Inferior parietal cortex (tissue), 1 donor: ENCODE measurements at regions not wholly inside any gene's neighbourhood (a gene's known extent, or its start where the extent isn't known, plus 50 kb on each side); places are given as distances from the start of the nearest gene placed in this dataset.

Experiments used
- DNase-seq: peaks from one replicate; pipeline ENCODE4 v3.0.0-alpha.2; 2016; ENCODE audit errors: extremely low spot score

DNA sequence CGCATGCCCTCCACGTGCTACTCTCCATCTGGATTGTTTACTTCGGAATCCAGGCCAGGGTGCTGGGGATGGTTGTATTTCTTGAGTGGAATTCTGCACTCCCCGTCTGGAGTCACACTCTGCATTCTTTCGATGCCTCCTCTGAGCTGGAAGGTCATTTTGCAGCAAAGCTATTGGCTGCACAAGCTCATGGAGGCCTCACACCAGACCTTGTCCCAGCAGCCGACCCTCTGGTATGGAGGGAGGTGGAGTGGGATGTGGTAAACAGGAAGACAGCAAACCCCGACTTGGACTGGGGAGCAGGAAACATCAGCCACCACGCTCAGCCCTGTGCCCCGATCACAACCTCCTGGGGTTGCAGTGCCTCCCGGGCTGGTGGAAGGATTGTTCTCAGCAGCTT is 225.3 kb upstream of the LNX1 start:
- no peak for DNase-seq

DNA sequence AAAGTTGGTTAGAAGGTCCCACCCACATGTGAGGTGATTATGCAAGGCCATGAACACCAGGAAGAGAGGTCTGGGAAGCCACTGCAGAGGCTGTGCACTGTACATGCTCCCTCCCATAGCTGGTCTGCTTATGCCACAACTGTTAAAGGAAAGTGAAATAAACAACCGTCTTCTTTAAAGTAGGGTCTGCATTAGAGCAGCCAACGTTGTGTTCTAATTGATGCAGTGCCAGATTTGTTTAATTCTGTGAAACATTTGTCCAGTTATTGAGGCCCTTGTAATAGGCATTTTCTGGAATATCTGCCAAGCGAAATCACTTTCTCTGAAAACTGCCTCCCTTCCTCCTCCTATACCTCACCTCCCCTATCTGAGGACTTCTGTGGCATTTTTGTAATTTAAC is 224.0 kb upstream of the LNX1 start:
- no peak for DNase-seq

DNA sequence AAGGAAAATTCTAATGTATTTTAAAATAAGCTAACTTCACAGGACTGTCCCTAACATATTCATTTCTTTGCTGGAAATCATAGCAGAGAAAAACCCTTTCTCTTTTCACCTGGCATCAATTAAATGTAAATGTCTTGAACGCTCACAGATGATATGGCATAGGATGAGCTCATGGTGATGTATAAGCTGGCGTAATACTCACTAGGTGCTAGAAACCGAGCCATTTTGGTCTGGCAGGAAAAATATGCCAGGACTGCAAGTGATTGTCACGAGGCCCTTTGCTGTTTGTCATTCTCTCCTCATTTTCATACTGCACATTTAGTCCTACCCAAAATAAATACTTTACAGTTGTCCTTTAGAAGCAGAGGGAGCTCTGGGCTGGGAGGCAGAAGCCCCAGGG is 222.7 kb upstream of the LNX1 start:
- DNase-seq: no peak

DNA sequence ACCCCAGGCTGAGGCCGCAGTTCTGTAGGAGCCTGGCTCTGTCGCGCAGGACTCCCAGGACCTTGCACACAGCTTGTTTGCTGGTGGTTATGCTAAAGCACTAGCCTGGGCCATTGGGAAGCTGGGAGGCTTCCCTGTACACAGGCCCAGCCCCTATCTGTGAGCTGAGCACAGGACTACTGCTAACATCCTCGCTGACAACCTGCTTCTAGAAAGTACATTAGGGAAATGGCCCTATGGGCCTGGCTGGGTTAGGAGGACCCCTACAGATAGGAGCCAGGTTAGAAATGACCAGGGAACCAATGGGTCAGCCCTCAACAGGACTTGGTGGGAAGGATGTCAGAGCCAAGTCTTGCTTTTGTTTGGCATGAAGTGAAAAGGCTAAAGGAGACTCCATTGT is 219.4 kb upstream of the LNX1 start:
- no peak for DNase-seq

DNA sequence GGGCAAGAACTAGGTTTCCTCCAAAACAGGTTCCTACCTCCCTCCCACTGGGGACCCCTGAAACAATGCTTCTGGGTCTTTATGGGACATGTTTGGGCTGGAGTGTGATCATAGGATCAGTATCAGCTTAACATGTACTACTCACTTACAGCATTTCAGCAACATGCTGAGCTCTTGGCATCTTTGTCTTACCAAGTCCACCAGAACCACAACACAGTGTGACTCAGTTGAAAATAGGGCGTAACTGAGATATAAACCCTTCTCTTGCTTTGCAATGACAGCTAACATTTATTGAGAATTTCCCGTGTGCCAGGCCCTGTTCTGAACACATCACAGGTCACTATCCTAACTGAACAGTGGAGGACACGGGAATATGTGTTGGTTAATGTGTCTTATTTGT is 218.5 kb upstream of the LNX1 start:
- DNase-seq: no peak

DNA sequence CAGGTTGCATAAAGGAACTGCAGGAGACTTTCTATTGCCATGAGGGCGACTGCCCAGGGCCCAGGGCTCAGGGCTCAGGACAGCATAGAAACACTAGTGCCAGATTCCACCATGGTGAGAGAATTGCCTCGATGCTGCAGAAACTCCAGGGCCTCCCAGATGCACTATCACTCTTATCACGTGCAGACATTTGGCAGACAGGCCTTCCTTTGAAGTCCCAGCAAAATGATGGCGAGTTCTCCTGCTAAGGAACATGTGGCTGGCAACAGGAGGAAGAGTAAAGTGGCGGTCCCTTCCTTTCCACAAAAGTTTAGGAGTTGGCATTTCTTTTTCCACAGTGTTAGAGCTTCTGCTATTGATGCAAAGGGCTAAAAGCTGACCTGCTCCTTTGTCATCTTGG is 214.0 kb upstream of the LNX1 start:
- no peak for DNase-seq

DNA sequence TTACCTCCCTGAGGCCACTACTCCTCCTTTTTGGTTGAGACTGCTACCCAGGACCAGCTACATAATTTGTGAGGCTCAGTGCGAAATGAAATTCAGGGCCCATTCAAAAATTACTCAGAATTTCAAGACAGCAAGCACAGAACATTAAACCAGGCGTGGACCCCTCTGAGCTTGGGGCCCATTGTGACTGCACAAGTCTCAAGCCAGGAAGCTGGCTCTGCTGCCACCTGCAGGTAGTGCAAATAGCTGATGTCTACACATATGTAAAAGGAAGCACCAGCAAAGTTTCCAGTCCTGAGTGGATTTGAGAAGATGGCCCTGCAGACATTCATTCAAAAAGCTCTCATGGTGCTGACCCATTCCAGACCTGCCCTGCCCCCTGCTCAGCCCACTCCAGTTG is 213.4 kb upstream of the LNX1 start:
- DNase-seq: peak; percentile 13

DNA sequence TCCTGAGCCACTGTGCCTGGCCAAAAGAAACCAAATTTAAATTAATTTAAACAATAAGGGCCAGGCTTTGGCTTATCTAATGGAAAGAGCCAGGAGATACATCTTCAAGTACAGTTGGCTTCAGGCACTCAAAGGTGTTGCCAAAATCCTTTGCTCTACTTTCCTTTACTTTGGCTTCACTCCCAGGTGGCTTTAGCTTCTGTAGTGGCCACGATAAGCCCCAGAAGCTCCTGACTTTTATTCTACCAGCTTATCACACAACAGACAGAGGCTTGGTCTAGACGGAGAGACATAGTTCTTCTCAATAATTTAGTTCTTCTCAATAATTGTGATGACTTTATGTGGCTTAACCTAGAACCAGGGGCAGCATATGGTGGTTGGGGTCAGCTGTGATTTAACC is 211.2 kb upstream of the LNX1 start:
- DNase-seq: no peak

DNA sequence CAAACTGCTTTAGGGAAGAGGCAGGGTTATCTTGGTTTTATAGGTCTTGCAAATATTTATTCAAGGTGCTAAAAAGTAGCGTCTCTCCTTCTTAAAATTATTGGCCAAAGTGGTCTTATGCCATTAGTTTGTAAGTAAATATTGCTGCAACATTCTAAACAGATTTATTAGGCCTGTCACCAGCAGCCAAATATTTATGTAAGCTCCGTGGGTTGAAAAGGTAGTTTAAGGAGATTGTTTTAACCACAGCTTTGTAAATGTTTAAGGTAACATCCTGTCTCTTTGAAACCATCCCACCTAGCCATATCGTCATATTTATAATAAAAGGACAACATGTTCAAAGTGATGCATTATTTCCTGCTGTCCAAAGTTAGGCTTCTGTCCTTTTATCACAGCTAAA is 210.1 kb upstream of the LNX1 start:
- no peak for DNase-seq

DNA sequence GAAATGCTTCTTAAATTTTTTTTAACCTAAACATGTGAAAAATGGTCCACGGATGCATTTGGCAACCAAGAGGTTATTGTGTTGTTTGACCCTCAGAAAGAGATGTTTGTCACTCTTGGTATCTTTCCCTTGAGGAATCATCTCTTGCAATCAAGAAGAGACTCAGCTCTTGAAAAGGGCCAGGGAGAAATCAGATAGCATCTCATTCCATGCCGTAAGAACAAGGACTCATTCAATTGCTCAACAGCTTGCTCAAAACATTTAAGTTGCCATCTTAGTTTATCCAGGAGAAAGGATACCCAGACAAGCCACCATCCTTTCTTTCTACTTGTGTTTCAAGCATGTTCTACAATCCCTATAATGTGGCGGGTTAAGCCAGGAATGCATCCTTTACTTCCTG is 209.5 kb upstream of the LNX1 start:
- DNase-seq: no peak

DNA sequence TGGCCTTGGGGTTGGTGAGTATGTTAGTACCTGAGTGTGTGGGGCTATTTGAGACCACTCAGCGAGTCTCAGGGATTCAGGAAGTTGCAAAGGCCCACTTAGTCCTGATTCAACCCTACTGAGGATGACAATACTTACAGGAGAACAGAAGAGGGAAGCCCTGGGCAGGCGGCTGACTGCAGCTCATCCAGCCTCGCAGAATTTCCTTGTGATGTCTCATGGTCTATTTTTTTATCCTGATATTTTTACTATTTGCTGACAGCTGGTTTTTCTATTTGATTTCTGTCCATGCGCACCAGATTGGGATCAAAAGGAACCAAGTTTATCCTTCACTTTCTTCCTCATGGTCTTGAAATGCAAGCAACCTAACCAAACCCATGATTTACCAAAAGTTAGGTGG is 201.8 kb upstream of the LNX1 start:
- DNase-seq: no peak

DNA sequence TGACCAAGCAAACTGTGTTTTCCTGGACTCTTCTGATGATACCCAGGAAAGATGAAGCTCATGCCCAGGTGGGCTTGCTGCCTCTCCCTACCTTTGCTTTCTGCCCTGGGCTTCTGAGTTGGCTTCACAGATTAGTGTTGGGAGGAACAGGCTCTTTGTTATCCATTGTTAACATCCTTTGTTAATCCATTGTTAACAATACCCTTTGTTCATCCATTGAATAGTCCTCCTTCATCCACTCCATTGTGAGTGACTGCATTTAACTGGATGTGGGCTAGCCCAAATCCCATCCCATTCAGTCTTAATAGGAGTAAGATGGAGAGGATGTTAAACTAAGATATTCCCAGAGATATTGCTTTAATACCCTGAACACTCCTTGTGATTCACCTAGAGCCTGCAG is 199.0 kb upstream of the LNX1 start:
- peak; percentile 58 for DNase-seq

DNA sequence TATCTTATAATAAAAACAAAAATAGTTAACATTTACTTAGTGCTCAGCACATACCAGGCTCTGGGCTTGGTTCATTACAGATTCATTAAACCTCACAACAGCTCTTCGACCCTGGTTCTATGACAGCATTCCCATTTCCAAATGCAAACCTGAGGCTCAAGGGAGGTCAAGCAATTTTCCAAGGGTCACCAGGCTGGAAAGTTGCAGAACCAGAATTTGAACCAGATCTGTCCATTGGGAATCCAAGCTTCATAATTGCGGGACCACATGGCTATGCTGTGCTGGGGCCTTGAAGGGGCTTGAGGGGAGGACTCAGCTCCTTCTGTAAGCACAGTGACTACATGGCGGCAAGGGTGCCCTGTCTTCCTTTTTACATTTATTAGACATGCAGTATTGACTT is 197.3 kb upstream of the LNX1 start:
- no peak for DNase-seq

DNA sequence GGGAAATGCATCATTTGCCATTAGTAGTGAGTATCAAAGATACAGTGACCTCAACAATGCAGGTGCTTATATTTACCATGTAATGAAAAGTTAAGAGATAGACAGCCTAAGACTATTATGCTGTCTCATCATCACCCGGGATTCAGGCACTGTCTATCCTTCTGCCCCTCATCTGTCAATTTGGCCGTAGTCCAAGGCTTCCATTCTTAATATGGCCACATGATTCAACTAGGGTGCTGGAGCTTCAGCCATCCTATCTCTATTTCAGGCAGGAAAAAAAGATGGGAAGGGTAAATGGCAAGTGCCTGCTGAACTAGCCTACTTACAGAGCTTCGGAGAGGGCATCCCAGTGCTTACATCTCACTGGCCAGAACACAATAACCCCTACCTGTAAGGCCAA is 196.7 kb upstream of the LNX1 start:
- no peak for DNase-seq

DNA sequence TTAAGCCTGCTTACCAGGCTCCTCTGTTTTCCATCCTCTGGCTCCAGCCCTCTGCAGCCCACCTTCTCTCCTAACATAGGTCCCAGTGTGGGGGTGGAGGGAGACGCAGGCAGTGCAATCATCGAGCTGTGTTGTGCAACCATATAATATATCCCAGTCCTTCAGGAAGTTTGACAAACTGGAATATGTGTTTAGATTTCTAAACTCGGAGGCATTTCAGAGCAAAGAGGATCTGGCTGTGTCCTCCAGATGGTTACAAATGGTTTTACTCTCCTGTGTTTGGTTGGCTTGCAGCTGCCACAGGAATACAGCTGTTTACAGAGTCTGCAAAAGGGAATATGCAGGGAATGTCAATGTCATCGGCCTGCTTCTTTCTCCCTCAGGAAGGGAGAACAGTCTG is 195.3 kb upstream of the LNX1 start:
- DNase-seq: no peak

DNA sequence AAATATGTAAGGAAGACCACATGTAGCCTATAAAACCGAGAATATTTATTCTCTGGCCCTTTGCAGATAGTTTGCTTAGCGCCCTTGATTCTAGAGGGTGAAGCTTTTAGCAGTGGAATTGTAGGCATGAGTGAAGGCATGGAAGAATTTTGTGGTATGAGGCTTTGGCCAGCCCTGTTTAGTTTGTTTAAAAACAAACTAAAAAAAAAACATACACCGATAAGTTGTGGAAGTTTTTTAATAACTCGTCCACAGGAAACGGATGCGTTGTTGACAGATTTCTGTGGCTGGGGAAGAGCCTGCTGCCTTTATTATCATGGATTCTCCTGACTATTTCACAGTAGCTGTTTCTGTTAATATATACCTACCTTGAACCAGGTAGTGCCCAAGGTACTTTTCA is 194.7 kb upstream of the LNX1 start:
- no peak for DNase-seq

DNA sequence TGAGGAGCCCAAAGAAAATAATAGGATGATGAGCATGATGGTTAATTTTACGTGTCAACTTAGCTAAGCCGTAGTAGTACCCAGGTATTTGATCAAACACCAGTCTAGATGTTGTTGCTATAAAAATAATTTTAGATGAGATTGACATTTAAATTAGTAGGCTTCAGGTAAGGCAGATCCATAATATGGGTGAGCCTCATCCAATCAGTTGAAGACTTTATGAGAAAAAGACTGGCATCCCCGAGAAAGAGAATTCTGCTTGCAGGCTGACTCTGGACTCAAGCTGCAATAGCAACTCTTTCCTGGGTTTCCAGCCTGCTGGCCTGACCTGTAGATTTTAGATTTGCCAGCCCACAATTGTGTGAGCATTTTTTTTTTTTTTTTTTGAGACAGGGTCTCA is 192.8 kb upstream of the LNX1 start:
- DNase-seq: no peak

DNA sequence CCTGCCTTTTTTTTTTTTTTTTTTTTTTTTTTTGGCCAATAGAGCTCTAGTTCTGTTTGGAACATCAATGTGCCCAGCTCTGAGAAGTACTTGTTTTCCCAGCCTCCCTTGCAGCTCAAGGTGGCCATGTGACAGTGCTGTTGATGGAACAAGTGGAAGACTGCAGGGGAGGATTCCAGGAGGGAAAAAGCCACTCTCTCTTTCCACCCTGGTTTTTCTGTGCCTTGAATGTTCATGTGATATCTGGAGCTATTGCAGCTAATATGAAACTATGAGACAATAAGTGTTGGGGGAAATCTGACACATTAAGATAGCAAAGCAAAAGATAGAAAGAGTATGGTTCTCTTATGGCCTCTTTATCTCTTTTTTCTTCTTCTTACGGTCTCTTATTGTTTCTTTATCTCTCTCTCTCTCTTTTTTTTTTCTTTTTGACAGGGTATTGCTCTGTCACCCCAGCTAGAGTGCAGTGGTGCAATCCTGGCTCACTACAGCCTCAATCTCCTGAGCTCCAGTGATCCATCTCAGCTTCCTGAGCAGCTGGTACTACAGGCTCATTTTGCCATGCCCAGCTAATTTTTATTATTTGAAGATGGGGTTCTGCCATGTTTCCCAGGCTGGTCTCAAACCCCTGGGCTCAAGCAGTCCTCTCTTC is 192.0 kb upstream of the LNX1 start:
- DNase-seq: no peak

DNA sequence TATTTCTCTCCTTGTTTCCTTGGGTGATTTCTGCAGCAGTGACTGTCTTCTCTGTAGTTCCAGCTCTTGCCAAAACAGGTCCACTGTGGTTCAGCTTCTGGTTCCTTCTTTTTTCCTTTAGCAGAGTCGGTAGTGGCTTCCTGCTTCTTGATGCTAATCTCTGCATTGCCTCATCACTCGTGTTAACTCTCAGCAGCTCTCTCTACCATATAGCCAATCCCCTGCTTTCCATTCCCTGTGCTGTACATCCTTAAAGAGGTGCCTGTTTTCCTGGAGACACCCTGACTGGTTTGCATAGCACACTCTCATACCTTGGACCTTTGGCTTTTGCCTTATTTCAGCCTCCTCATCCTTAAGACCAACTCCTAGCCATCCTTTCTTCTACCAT is 191.2 kb upstream of the LNX1 start:
- no peak for DNase-seq

DNA sequence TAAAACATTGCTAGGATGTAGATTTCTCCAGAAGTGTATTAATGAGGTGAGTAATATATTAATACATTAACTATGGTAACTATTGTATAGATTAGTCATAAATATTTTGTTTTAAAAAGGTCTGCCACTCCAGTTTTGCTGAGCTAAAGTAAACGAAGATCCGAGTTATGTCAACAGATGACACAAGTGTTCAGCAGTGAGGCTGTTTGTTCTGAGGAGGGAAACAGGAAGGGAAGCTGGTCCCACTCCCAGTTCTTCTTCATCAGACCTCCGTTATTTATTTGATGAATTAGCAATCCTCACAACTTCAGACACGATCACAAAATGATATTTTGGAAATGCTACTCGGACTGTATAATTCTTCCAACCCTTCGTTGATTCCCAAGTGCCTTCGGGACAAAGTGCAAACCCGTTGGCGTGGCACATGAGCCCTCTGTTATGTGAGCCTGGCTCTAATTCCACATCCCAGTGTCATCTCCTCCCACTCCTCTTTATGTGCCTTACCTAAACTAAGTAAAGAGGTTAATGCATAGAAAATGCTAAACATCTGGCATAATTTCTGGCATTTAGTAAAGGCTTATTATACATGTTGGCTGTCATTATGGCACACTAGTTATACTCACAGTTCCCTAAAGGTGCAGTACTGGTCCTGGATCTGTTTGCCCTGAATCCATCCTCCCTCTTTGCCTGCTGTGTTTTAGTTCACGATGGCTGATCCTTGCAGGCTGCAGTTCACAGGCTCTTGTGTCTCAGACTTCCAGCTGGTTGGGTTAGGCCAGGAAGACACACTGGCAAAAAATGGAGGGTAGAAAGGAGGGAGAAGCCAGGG is 190.6 kb upstream of the LNX1 start:
- DNase-seq: no peak

DNA sequence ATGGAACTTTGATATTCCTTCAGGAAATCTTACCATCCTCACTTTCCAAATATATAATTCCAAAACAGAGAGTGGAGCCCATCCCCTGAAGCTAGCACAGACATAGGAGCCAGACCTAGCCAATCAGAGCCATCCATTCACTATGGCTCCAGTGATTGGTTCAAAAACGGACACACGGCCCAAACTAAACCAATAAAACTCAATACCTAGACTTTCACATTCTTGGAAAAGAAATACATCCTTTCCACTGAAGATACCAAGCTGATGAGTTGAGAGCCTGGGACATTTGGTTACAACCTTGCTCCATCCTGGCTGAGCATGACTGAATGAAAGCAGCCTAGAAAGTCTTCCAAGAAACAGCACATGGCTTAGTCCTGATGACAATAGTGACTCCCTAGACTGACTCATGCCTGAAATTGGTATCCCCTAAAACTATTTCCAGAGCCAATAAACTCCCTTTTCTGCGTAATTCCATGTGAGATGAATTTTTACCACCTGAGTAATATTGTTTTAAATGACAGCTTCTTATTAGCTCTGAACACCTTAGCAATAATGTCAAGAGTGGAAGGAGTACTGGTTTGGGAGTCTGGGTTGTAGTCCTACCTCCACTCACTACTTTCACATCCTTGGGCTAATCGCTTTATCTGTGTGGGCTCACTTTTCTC is 189.6 kb upstream of the LNX1 start:
- no peak for DNase-seq

DNA sequence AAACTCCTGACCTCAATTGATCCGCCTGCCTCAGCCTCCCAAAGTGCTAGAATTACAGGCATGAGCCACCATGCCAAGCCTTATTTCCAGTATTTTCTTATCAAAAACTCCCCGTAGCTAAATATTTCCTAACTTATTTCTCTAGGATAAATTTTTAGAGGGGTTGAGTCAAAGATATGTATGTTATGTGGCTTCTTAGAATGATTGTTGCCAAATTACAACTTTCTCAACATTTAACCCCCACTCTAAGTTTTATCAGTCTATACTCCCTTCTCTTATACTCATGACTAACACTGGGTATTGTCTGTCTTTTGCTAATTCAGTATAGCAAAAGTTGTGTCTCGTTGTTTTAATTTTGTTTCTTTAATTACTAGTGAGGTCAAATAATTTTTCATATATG is 187.7 kb upstream of the LNX1 start:
- DNase-seq: no peak

DNA sequence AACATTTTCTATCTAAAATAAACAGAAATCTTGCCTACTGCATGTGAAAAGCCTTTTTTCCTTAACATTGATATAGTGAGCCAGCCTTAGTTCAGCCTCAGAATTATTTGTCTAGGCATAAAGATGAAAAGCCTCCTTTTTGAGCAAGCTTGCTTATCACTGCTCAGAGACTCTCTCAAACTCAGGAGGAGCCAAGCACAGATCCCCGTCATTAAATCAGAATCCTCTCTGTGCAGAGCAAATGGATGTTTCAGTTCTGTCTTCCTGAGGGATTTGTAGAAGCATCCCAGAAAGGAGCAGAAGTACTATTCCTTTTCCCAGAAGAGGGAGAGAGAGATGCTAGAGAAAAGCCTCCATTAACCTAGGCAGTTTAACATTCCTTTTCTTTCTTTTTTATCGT is 186.9 kb upstream of the LNX1 start:
- DNase-seq: no peak
